ENCODE measurements at regions not wholly inside any gene's neighbourhood (a gene's known extent, or its start where the extent isn't known, plus 50 kb on each side); places are given as distances from the start of the nearest gene placed in this dataset.

DNA sequence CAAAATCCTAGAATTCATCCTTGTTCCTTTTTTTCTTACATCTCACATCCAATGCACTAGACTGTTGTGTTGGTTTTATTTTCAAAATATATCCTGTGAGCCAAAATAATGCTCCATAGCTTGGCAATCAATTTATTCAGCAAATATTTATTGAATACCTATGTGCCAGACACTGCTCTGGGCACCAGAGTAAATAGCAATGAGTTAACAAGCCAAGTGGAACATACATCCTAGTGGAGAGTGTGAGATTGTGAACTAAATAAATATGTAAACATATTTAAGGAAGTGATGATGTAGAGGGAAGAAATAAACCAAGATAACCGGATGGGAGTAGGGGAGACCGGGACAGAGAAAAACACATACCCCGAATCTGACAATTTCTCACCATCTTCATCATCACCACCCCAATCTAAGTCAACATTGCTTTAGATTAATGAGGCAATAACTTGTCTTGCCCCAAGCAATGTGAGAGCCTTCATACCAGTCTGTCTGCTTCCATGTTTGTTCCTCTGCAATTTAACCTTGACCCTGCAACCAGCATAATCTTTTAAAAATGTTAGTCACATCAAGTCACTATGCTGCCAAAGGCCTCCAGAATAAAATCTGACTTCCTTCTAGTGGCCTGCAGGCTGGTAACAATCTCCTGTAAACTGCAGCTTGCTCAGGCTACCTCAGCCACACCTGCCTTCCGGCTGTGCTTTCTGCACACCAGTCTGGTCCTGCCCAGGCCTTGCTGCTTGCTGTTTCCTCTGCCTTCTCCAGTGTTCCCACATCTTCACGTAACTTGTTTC, 199.2 kb downstream of the DLEU7 start:
- Histone ChIP-seq H3K9me1 (ENCODE audit: insufficient read depth, low read length) (no peaks in the 10 kb centered on the region), H4K5ac (ENCODE audit: low read depth, low read length) (no peak overlapping the region), H3K18ac (ENCODE audit: low read depth, low read length) (no peak overlapping the region), H4K8ac (ENCODE audit: low read depth in 2 of 2, low read length in 2 of 2) (no peak overlapping the region), H3K4me3 (ENCODE audit: insufficient read depth, low read depth, low read length) (no peak overlapping the region), H3K9ac (ENCODE audit: low read depth, low read length) (no peak overlapping the region), H2BK20ac (ENCODE audit: low read depth, low read length) (no peak overlapping the region), H3K4me2 (ENCODE audit: low read depth, low read length) (no peak overlapping the region), H2AK9ac (replicated peaks; ENCODE audit: low read depth, low read length, poor library complexity) (no peak overlapping the region), H3K9me3 (ENCODE audit: control insufficient read depth, insufficient read depth, low read length) (no peaks in the 10 kb centered on the region), H3K56ac (ENCODE audit: extremely low read depth, insufficient read depth, low read length) (no peak overlapping the region), H4K20me1 (ENCODE audit: insufficient read depth, low read length) (no peaks in the 10 kb centered on the region), H3K79me1 (ENCODE audit: low read depth in 1 of 2, low read length in 2 of 2) (no peaks in the 10 kb centered on the region), H2BK120ac (ENCODE audit: low read depth, low read length) (no peak overlapping the region), H2AFZ (replicated peaks; ENCODE audit: low read length, poor library complexity) (no peak overlapping the region), H4K91ac (ENCODE audit: insufficient read depth, low read depth, low read length) (no peak overlapping the region), H3K36me3 (ENCODE audit: control insufficient read depth, insufficient read depth, low read length) (no peaks in the 10 kb centered on the region), H3K27me3 (ENCODE audit: control insufficient read depth, insufficient read depth, low read length) (peaks cover 14% of the 10 kb centered on the region), H3K4ac (ENCODE audit: low read depth, low read length) (no peak overlapping the region), H3K23ac (ENCODE audit: low read depth, low read length) (no peak overlapping the region), H3K14ac (replicated peaks; ENCODE audit: low read depth, low read length) (no peak overlapping the region), H3K4me1 (ENCODE audit: control insufficient read depth, insufficient read depth, low read length) (no peaks in the 10 kb centered on the region), H3K27ac (ENCODE audit: insufficient read depth, low read length) (no peak overlapping the region), H2AK5ac (ENCODE audit: low read depth, low read length) (no peak overlapping the region), H2BK5ac (ENCODE audit: low read depth, low read length, poor library complexity, severe bottlenecking) (no peak overlapping the region), H2BK15ac (ENCODE audit: low read depth, low read length) (no peak overlapping the region)
- no TSS peak for BruUV-seq (replicated peaks)
- WGBS, 2 experiments (ENCODE audit: extremely low coverage in 2 of 2, insufficient read length in 1 of 2), result 100% methylated on average over 1 of the region's 5 CpGs; no CpG with 5 or more reads in 1 of the 2 experiments
- ATAC-seq (ENCODE audit: low read depth) (no peak), DNase-seq (no peak)
- dilution Hi-C loops (cut with HindIII; ENCODE audit: low sequenced_read_pairs, unreplicated experiment) (no loop called here), intact Hi-C loops (cut with micrococcal nuclease) (no loop called here), in situ Hi-C loops (cut with MboI; ENCODE audit: low sequenced_read_pairs) (no loop called here)
- POLR2A ChIA-PET (ENCODE audit: unreplicated experiment), result no interaction called here
- CTCF ChIA-PET, result no interaction called here
- TF ChIP-seq BHLHE40 (IDR thresholded peaks at IDR 0.05; ENCODE audit: low read depth, low read length), result no peak
- TF ChIP-seq RCOR1 (IDR thresholded peaks at IDR 0.05; ENCODE audit: insufficient replicate concordance, low read length), result no peak
- TF ChIP-seq NFE2L2 (IDR thresholded peaks at IDR 0.05; ENCODE audit: low read depth, low read length), result no peak
- TF ChIP-seq MAZ (IDR thresholded peaks at IDR 0.05; ENCODE audit: borderline replicate concordance, low read depth, low read length), result no peak
- no peak for TF ChIP-seq CHD1 (IDR thresholded peaks at IDR 0.05; ENCODE audit: low read depth, low read length)
- no peak for TF ChIP-seq RAD21 (IDR thresholded peaks at IDR 0.05; ENCODE audit: low read length)
- no peak for TF ChIP-seq RFX5 (IDR thresholded peaks at IDR 0.05; ENCODE audit: low read depth, low read length)
- no peak for TF ChIP-seq CEBPB (IDR thresholded peaks at IDR 0.05; ENCODE audit: low read depth, low read length)
- TF ChIP-seq, protein P1, sequence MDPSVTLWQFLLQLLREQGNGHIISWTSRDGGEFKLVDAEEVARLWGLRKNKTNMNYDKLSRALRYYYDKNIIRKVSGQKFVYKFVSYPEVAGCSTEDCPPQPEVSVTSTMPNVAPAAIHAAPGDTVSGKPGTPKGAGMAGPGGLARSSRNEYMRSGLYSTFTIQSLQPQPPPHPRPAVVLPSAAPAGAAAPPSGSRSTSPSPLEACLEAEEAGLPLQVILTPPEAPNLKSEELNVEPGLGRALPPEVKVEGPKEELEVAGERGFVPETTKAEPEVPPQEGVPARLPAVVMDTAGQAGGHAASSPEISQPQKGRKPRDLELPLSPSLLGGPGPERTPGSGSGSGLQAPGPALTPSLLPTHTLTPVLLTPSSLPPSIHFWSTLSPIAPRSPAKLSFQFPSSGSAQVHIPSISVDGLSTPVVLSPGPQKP (IDR thresholded peaks at IDR 0.05; ENCODE audit: borderline replicate concordance, low read depth, low read length), result no peak
- TF ChIP-seq MAFK (IDR thresholded peaks at IDR 0.05; ENCODE audit: low read depth, low read length), result no peak
- TF ChIP-seq, protein P2, sequence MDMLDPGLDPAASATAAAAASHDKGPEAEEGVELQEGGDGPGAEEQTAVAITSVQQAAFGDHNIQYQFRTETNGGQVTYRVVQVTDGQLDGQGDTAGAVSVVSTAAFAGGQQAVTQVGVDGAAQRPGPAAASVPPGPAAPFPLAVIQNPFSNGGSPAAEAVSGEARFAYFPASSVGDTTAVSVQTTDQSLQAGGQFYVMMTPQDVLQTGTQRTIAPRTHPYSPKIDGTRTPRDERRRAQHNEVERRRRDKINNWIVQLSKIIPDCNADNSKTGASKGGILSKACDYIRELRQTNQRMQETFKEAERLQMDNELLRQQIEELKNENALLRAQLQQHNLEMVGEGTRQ (IDR thresholded peaks at IDR 0.05; ENCODE audit: low read depth, low read length), result no peak
- TF ChIP-seq, protein P3, sequence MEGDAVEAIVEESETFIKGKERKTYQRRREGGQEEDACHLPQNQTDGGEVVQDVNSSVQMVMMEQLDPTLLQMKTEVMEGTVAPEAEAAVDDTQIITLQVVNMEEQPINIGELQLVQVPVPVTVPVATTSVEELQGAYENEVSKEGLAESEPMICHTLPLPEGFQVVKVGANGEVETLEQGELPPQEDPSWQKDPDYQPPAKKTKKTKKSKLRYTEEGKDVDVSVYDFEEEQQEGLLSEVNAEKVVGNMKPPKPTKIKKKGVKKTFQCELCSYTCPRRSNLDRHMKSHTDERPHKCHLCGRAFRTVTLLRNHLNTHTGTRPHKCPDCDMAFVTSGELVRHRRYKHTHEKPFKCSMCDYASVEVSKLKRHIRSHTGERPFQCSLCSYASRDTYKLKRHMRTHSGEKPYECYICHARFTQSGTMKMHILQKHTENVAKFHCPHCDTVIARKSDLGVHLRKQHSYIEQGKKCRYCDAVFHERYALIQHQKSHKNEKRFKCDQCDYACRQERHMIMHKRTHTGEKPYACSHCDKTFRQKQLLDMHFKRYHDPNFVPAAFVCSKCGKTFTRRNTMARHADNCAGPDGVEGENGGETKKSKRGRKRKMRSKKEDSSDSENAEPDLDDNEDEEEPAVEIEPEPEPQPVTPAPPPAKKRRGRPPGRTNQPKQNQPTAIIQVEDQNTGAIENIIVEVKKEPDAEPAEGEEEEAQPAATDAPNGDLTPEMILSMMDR (conservative IDR thresholded peaks at IDR 0.05; ENCODE audit: low read depth, low read length), result no peak
- no peak for TF ChIP-seq FOS (IDR thresholded peaks at IDR 0.05; ENCODE audit: low read depth, low read length)
- TF ChIP-seq MXI1 (IDR thresholded peaks at IDR 0.05; ENCODE audit: borderline replicate concordance, low read depth, low read length), result no peak
- TF ChIP-seq SMC3 (IDR thresholded peaks at IDR 0.05; ENCODE audit: low read depth, low read length), result no peak
- TF ChIP-seq POLR2A (IDR thresholded peaks at IDR 0.05; ENCODE audit: low read depth, low read length), result no peak
